HL-60 (cell line): ENCODE measurements at regions not wholly inside any gene's neighbourhood (a gene's known extent, or its start where the extent isn't known, plus 50 kb on each side); places are given as distances from the start of the nearest gene placed in this dataset.

Experiments
- DNase-seq, 2 experiments: peaks; one replicate each; pipeline ENCODE4 v3.0.0-alpha.2; 2010 to 2020; ENCODE audit warnings: low read depth in 1 of 2, low spot score in 1 of 2
- H3K27ac ChIP-seq: fragments of 250-450 bp; sonication (Bioruptor Pico); replicated peaks from 2 replicates; pipeline ENCODE4 v1.5.1; 2020; ENCODE audit warnings: mild to moderate bottlenecking, moderate library complexity
- H3K27me3 ChIP-seq: fragments of 250-450 bp; sonication (Bioruptor Pico); 2 replicates; pipeline ENCODE4 v1.5.1; 2021; ENCODE audit warnings: mild to moderate bottlenecking, moderate library complexity; ENCODE audit not compliant: insufficient read depth, poor library complexity, severe bottlenecking
- H3K4me3 ChIP-seq: replicated peaks from 2 replicates; pipeline ENCODE4 v1.5.1; 2011; ENCODE audit warnings: mild to moderate bottlenecking, control low read depth, low read length; ENCODE audit not compliant: insufficient read depth
- CTCF ChIP-seq: IDR thresholded peaks from one replicate; pipeline ENCODE4 v1.5.1; 2011; ENCODE audit warnings: low read length, control low read depth, inconsistent platforms; ENCODE audit not compliant: insufficient read depth
- GABPA ChIP-seq: IDR thresholded peaks from 2 replicates; pipeline ENCODE4 v1.6.1; 2012; ENCODE audit warnings: low read depth
- POLR2AphosphoS5 ChIP-seq: IDR thresholded peaks from 2 replicates; pipeline ENCODE4 v1.6.1; 2012; ENCODE audit warnings: low read depth
- REST ChIP-seq: IDR thresholded peaks from 2 replicates; pipeline ENCODE4 v1.6.1; 2012; ENCODE audit warnings: low read depth; ENCODE audit not compliant: insufficient replicate concordance
- SPI1 ChIP-seq: IDR thresholded peaks from 2 replicates; pipeline ENCODE4 v1.6.1; 2012; ENCODE audit warnings: low read depth, mild to moderate bottlenecking, borderline replicate concordance

- no peak overlapping the region for H3K27ac ChIP-seq
- DNase-seq = no peak
- H3K27me3 ChIP-seq = no peaks in the 10 kb centered on the region
- H3K4me3 ChIP-seq = no peak overlapping the region
- TF ChIP-seq REST (no peak), SPI1 (no peak), POLR2AphosphoS5 (no peak), CTCF (no peak), GABPA (no peak)
Observed at GRCh38 chr3:79906106-79906505, 138.3 kb upstream of the ROBO1 start.

GRCh38 chr3:79902151-79902550 is 134.4 kb upstream of the ROBO1 start:
- DNase-seq = no peak
- TF ChIP-seq GABPA (no peak), POLR2AphosphoS5 (no peak), REST (no peak), CTCF (no peak), SPI1 (no peak)
- no peak overlapping the region for H3K27ac ChIP-seq

GRCh38 chr3:79898907-79899306 is 131.1 kb upstream of the ROBO1 start:
- TF ChIP-seq SPI1 (no peak), GABPA (no peak), POLR2AphosphoS5 (no peak), CTCF (no peak), REST (no peak)
- H3K4me3 ChIP-seq = no peak overlapping the region
- DNase-seq = no peak
- no peak overlapping the region for H3K27ac ChIP-seq
- H3K27me3 ChIP-seq = no peaks in the 10 kb centered on the region

More at GRCh38 chr3:79902151-79902550, 134.4 kb upstream of the ROBO1 start:
- Histone ChIP-seq H3K27me3 (no peaks in the 10 kb centered on the region), H3K4me3 (no peak overlapping the region)
